ENCODE measurements at regions not wholly inside any gene's neighbourhood (a gene's known extent, or its start where the extent isn't known, plus 50 kb on each side); places are given as distances from the start of the nearest gene placed in this dataset.

- no peak for TF ChIP-seq CTCF (IDR thresholded peaks at IDR 0.05; ENCODE audit: low read depth, low read length)
- no peak for TF ChIP-seq MYC (IDR thresholded peaks at IDR 0.05; ENCODE audit: low read depth, low read length)
- TF ChIP-seq POLR2A (IDR thresholded peaks at IDR 0.05; ENCODE audit: extremely low read depth, insufficient read length): no peak
Observed at GRCh38 chr13:50527612-50528509, 315.6 kb downstream of the DLEU7 start.
